ENCODE measurements at regions not wholly inside any gene's neighbourhood (a gene's known extent, or its start where the extent isn't known, plus 50 kb on each side); places are given as distances from the start of the nearest gene placed in this dataset.

- TF ChIP-seq EZH2 (IDR thresholded peaks at IDR 0.05; ENCODE audit: insufficient read depth, poor library complexity, severe bottlenecking) (no peak), EZH2phosphoT487 (IDR thresholded peaks at IDR 0.05; ENCODE audit: insufficient read depth, low read depth) (no peak)
Measured at GRCh38 chr1:209376774-209377173, 206.7 kb upstream of the CAMK1G start.
